ENCODE measurements at regions not wholly inside any gene's neighbourhood (a gene's known extent, or its start where the extent isn't known, plus 50 kb on each side); places are given as distances from the start of the nearest gene placed in this dataset.

GRCh38 chr20:55354720-55355119, 650.6 kb downstream of the CBLN4 start:
- POLR2A ChIA-PET = no interaction called here
- CTCF ChIA-PET = no interaction called here
- TF ChIP-seq PKNOX1 (IDR thresholded peaks at IDR 0.05) (no peak), FOXM1 (IDR thresholded peaks at IDR 0.05; ENCODE audit: borderline replicate concordance) (no peak), TARDBP (IDR thresholded peaks at IDR 0.05) (no peak)
- no peak for DNase-seq (ENCODE audit: extremely low spot score)

- POLR2A ChIA-PET = no interaction called here
- DNase-seq (ENCODE audit: extremely low spot score) = no peak
- CTCF ChIA-PET = no interaction called here
- no peak for TF ChIP-seq FOXM1 (IDR thresholded peaks at IDR 0.05; ENCODE audit: borderline replicate concordance)
- no peak for TF ChIP-seq TARDBP (IDR thresholded peaks at IDR 0.05)
- no peak for TF ChIP-seq SP1 (IDR thresholded peaks at IDR 0.05)
- TF ChIP-seq ZNF384 (IDR thresholded peaks at IDR 0.05) = no peak
- no peak for TF ChIP-seq PKNOX1 (IDR thresholded peaks at IDR 0.05)
- no peak for TF ChIP-seq NFRKB (IDR thresholded peaks at IDR 0.05)
- TF ChIP-seq FOXK2 (IDR thresholded peaks at IDR 0.05) = no peak
- no peak for TF ChIP-seq BHLHE40 (IDR thresholded peaks at IDR 0.05; ENCODE audit: borderline replicate concordance)
- no peak for TF ChIP-seq FOXA1 (IDR thresholded peaks at IDR 0.05)
- no peak for TF ChIP-seq L3MBTL2 (conservative IDR thresholded peaks at IDR 0.05)
- TF ChIP-seq LEF1 (IDR thresholded peaks at IDR 0.05; ENCODE audit: borderline replicate concordance) = no peak
- TF ChIP-seq HDGF (IDR thresholded peaks at IDR 0.05; ENCODE audit: borderline replicate concordance) = no peak
- no peak for TF ChIP-seq SUZ12 (IDR thresholded peaks at IDR 0.05)
Observed at GRCh38 chr20:55353206-55353605, 652.1 kb downstream of the CBLN4 start.

- TF ChIP-seq FOXM1 (IDR thresholded peaks at IDR 0.05; ENCODE audit: borderline replicate concordance) = no peak
- no peak for TF ChIP-seq PKNOX1 (IDR thresholded peaks at IDR 0.05)
- TF ChIP-seq ZNF384 (IDR thresholded peaks at IDR 0.05) = no peak
- TF ChIP-seq SP1 (IDR thresholded peaks at IDR 0.05) = no peak
- TF ChIP-seq FOXA1 (IDR thresholded peaks at IDR 0.05) = no peak
- no peak for TF ChIP-seq L3MBTL2 (conservative IDR thresholded peaks at IDR 0.05)
- TF ChIP-seq FOXK2 (IDR thresholded peaks at IDR 0.05) = no peak
- no peak for TF ChIP-seq LEF1 (IDR thresholded peaks at IDR 0.05; ENCODE audit: borderline replicate concordance)
- TF ChIP-seq TARDBP (IDR thresholded peaks at IDR 0.05) = no peak
- no peak for TF ChIP-seq BHLHE40 (IDR thresholded peaks at IDR 0.05; ENCODE audit: borderline replicate concordance)
- TF ChIP-seq NFRKB (IDR thresholded peaks at IDR 0.05) = no peak
- no peak for TF ChIP-seq ELF4 (IDR thresholded peaks at IDR 0.05)
- TF ChIP-seq ARNT (IDR thresholded peaks at IDR 0.05) = no peak
- no peak for TF ChIP-seq CTBP1 (IDR thresholded peaks at IDR 0.05; ENCODE audit: borderline replicate concordance)
- no peak for TF ChIP-seq HDGF (IDR thresholded peaks at IDR 0.05; ENCODE audit: borderline replicate concordance)
- ChIA-PET POLR2A (no interaction called here), CTCF (no interaction called here)
- DNase-seq (ENCODE audit: extremely low spot score) = no peak
Observed at GRCh38 chr20:55348223-55348622, 657.1 kb downstream of the CBLN4 start.

GRCh38 chr20:55342822-55343221, 662.5 kb downstream of the CBLN4 start:
- TF ChIP-seq PKNOX1 (IDR thresholded peaks at IDR 0.05) (no peak), LEF1 (IDR thresholded peaks at IDR 0.05; ENCODE audit: borderline replicate concordance) (no peak), L3MBTL2 (conservative IDR thresholded peaks at IDR 0.05) (no peak), ELF4 (IDR thresholded peaks at IDR 0.05) (no peak)
- CTCF ChIA-PET = no interaction called here
- DNase-seq (ENCODE audit: extremely low spot score) = no peak
- POLR2A ChIA-PET = no interaction called here

- ChIA-PET POLR2A (no interaction called here), CTCF (no interaction called here)
- TF ChIP-seq FOXK2 (IDR thresholded peaks at IDR 0.05) (no peak), HDGF (IDR thresholded peaks at IDR 0.05; ENCODE audit: borderline replicate concordance) (no peak), CTBP1 (IDR thresholded peaks at IDR 0.05; ENCODE audit: borderline replicate concordance) (no peak), PKNOX1 (IDR thresholded peaks at IDR 0.05) (no peak), ELF4 (IDR thresholded peaks at IDR 0.05) (no peak), TARDBP (IDR thresholded peaks at IDR 0.05) (no peak)
- DNase-seq (ENCODE audit: extremely low spot score) = no peak
Observed at GRCh38 chr20:55333798-55334197, 671.5 kb downstream of the CBLN4 start.

GRCh38 chr20:55329108-55329507, 676.2 kb downstream of the CBLN4 start:
- ChIA-PET CTCF (no interaction called here), POLR2A (no interaction called here)
- no peak for DNase-seq (ENCODE audit: extremely low spot score)
- TF ChIP-seq NFRKB (IDR thresholded peaks at IDR 0.05) (no peak), FOXA1 (IDR thresholded peaks at IDR 0.05) (no peak)
